K562 (cell line): ENCODE measurements at regions not wholly inside any gene's neighbourhood (a gene's known extent, or its start where the extent isn't known, plus 50 kb on each side); places are given as distances from the start of the nearest gene placed in this dataset.

ENCODE experiments used
- ATAC-seq: fragments of 200-7000 bp; cut with Tn5 transposase; 3 replicates; pipeline ENCODE4 v1.9.1; 2020; ENCODE audit warnings: moderate library complexity
- BruUV-seq: library from RNA; stranded (reverse); fragments of 400-500 nt; replicated peaks from 2 replicates; lab custom pipeline; 2021; lab: Mats Ljungman, UMichigan
- CTCF ChIA-PET: fragments of 300-600 bp; formaldehyde crosslinking; extraction: SDS; loops from one replicate; lab custom pipeline; 2021; ENCODE audit warnings: low intra/inter-chr PET ratio; lab: Yijun Ruan, JAX
- POLR2A ChIA-PET: fragments of 300-600, 350-650 bp; sonication (Branson Sonifier 250); formaldehyde crosslinking; extraction: SDS; loops from one replicate; lab custom pipeline; 2021; ENCODE audit warnings: antibody characterized with exemption, inconsistent platforms; lab: Yijun Ruan, JAX
- DNase-seq, 4 experiments: peaks; one replicate each; pipeline versions ENCODE4 v3.0.0 to v3.0.0-alpha.2; 2011 to 2018; ENCODE audit warnings: low spot score in 3 of 4, mixed read lengths in 3 of 4; ENCODE audit errors: extremely low read depth in 1 of 4
- FAIRE-seq: peaks from 2 replicates; lab custom pipeline; 2011; peaks lifted over from hg19 to GRCh38; lab: Jason Lieb, UNC
- H2AFZ ChIP-seq: 2 replicates; pipeline ENCODE4 v1.6.0; 2011; ENCODE audit warnings: low read depth, low read length, control low read depth, inconsistent platforms
- H3K27ac ChIP-seq: fragments of 200-600 bp; 3 replicates; pipeline ENCODE4 v1.8.0; 2011; ENCODE audit warnings: low read depth, mild to moderate bottlenecking, control low read depth, inconsistent platforms, low read length, moderate library complexity, mixed read lengths; ENCODE audit errors: extremely low read depth
- H3K27me3 ChIP-seq, 2 experiments: fragments of 300-600 bp in 1 of 2; 2 replicates in 1 of 2; 3 replicates in 1 of 2; pipeline versions ENCODE4 v1.6.0 to v1.8.0; 2011; ENCODE audit warnings: inconsistent platforms in 2 of 2, low read length in 2 of 2, mild to moderate bottlenecking in 1 of 2, mixed read lengths in 1 of 2, moderate library complexity in 1 of 2; ENCODE audit not compliant: control insufficient read depth in 2 of 2, insufficient read depth in 2 of 2
- H3K36me3 ChIP-seq: fragments of 300-600 bp; 3 replicates; pipeline ENCODE4 v1.8.0; 2011; ENCODE audit warnings: mild to moderate bottlenecking, low read length, inconsistent platforms; ENCODE audit not compliant: control insufficient read depth, insufficient read depth
- H3K4me1 ChIP-seq, 2 experiments: fragments of 200-600 bp in 1 of 2; replicated peaks in 1 of 2; 2 replicates in 1 of 2; 3 replicates in 1 of 2; pipeline versions ENCODE4 v1.5.1 to v1.8.0; 2011; ENCODE audit warnings: inconsistent platforms in 2 of 2, low read length in 2 of 2, mild to moderate bottlenecking in 1 of 2, mixed read lengths in 1 of 2, moderate library complexity in 1 of 2; ENCODE audit not compliant: control insufficient read depth in 2 of 2, insufficient read depth in 2 of 2
- H3K4me2 ChIP-seq: 2 replicates; pipeline ENCODE4 v1.6.1; 2011; ENCODE audit warnings: low read length, control low read depth, inconsistent platforms, mixed read lengths; ENCODE audit not compliant: insufficient read depth
- H3K4me3 ChIP-seq: fragments of 200-600 bp; sonication (generic), shearing (Covaris generic); 2 replicates; pipeline ENCODE4 v1.5.1; 2016; ENCODE audit warnings: control low read depth, inconsistent platforms
- H3K79me2 ChIP-seq: fragments of 200-600 bp; 3 replicates; pipeline ENCODE4 v1.8.0; 2011; ENCODE audit warnings: low read length, inconsistent platforms; ENCODE audit not compliant: control insufficient read depth, insufficient read depth
- H3K9ac ChIP-seq, 2 experiments: 2 replicates each; pipeline versions ENCODE4 v1.6.0 to v1.6.1; 2011; ENCODE audit warnings: low read depth in 2 of 2, low read length in 2 of 2, control low read depth in 1 of 2, inconsistent platforms in 1 of 2, mild to moderate bottlenecking in 1 of 2, mixed read lengths in 1 of 2; ENCODE audit not compliant: insufficient read depth in 1 of 2
- H3K9me1 ChIP-seq: one replicate; pipeline ENCODE4 v1.6.0; 2011; ENCODE audit warnings: inconsistent platforms, mild to moderate bottlenecking, low read length, moderate library complexity; ENCODE audit not compliant: control insufficient read depth, insufficient read depth
- H3K9me3 ChIP-seq: replicated peaks from 2 replicates; pipeline ENCODE4 v1.5.1; 2011; ENCODE audit warnings: low read depth, low read length, inconsistent platforms; ENCODE audit not compliant: control insufficient read depth, insufficient read depth
- H4K20me1 ChIP-seq: replicated peaks from 2 replicates; pipeline ENCODE4 v1.6.1; 2011; ENCODE audit warnings: low read length, inconsistent platforms, mixed read lengths; ENCODE audit not compliant: control insufficient read depth, insufficient read depth
- CC2D1A ChIP-seq: fragments of 450-650 bp; IDR thresholded peaks from 2 replicates; pipeline ENCODE4 v1.6.1; 2017; ENCODE audit warnings: mild to moderate bottlenecking
- DPF2 ChIP-seq: fragments of 450-650 bp; IDR thresholded peaks from 2 replicates; pipeline ENCODE4 v1.6.1; 2016
- ERF ChIP-seq: fragments of 450-650 bp; formaldehyde crosslinking; IDR thresholded peaks from 2 replicates; pipeline ENCODE4 v1.4.0; 2020; ENCODE audit warnings: mild to moderate bottlenecking, mixed read lengths
- FIP1L1 ChIP-seq: fragments of 200-400 bp; formaldehyde crosslinking; IDR thresholded peaks from 2 replicates; pipeline ENCODE4 v1.6.1; 2018; ENCODE audit warnings: mild to moderate bottlenecking, low read depth, low read length; ENCODE audit not compliant: poor library complexity, severe bottlenecking
- FOSL1 ChIP-seq: fragments of 200-800 bp; sonication (Bioruptor generic); conservative IDR thresholded peaks from 2 replicates; pipeline ENCODE4 v1.6.1; 2016; ENCODE audit warnings: missing genetic modification characterization, missing compliant biosample characterization
- HMG20A ChIP-seq: fragments of 450-650 bp; formaldehyde crosslinking; conservative IDR thresholded peaks from 2 replicates; pipeline ENCODE4 v1.4.0; 2020; ENCODE audit warnings: mild to moderate bottlenecking, mixed read lengths
- HOXB6 ChIP-seq: fragments of 250-450 bp; sonication (Bioruptor Pico); IDR thresholded peaks from 2 replicates; pipeline ENCODE4 v1.5.1; 2022; ENCODE audit warnings: mild to moderate bottlenecking, borderline replicate concordance
- ILK ChIP-seq: fragments of 450-650 bp; IDR thresholded peaks from 2 replicates; pipeline ENCODE4 v1.6.1; 2016; ENCODE audit warnings: missing genetic modification characterization, low read depth, mild to moderate bottlenecking, missing compliant biosample characterization, moderate library complexity, borderline replicate concordance
- MAZ ChIP-seq, 2 experiments: fragments of 450-650 bp in 1 of 2; sonication (generic) in 1 of 2; formaldehyde crosslinking; IDR thresholded peaks in 1 of 2; conservative IDR thresholded peaks in 1 of 2; 2 replicates each; pipeline versions ENCODE4 v1.4.0 to v1.5.0; 2020; ENCODE audit warnings: mild to moderate bottlenecking in 1 of 2, missing genetic modification reagents in 1 of 2
- MCM7 ChIP-seq, 2 experiments: fragments of 450-650 bp; IDR thresholded peaks; 2 replicates each; pipeline ENCODE4 v1.6.1; 2016 to 2018
- NFATC3 ChIP-seq: fragments of 450-650 bp; IDR thresholded peaks from 2 replicates; pipeline ENCODE4 v1.6.1; 2017; ENCODE audit warnings: mild to moderate bottlenecking
- NFIC ChIP-seq: fragments of 450-650 bp; IDR thresholded peaks from 2 replicates; pipeline ENCODE4 v1.6.1; 2017; ENCODE audit warnings: mild to moderate bottlenecking, inconsistent platforms
- SAP30 ChIP-seq: fragments of 200-600 bp; sonication (generic); IDR thresholded peaks from 2 replicates; pipeline ENCODE4 v1.6.1; 2012; ENCODE audit warnings: borderline replicate concordance, low read depth, mild to moderate bottlenecking, moderate library complexity, low read length, control low read depth, inconsistent platforms; ENCODE audit not compliant: insufficient read depth, poor library complexity, severe bottlenecking
- TAF1 ChIP-seq: IDR thresholded peaks from 2 replicates; pipeline ENCODE4 v1.6.1; 2011; ENCODE audit warnings: mild to moderate bottlenecking, low read length, moderate library complexity; ENCODE audit not compliant: insufficient read depth, control insufficient read depth, severe bottlenecking; ENCODE audit errors: extremely low read depth
- ZNF584 ChIP-seq: fragments of 200-800 bp; sonication (Bioruptor generic); IDR thresholded peaks from 2 replicates; pipeline ENCODE4 v1.6.1; 2016; ENCODE audit warnings: low read depth, mild to moderate bottlenecking, missing genetic modification characterization, missing compliant biosample characterization
- WGBS: fragments of 100-300 bp; shearing (Covaris generic); methylation state at CpG from one replicate; pipeline ENCODE4 v1.1.6; 2016; ENCODE audit warnings: low coverage, mixed read lengths; ENCODE audit not compliant: insufficient coverage; ENCODE audit errors: missing lambda C conversion rate; 5-methylcytosine and 5-hydroxymethylcytosine counted together
- in situ Hi-C: fragments of 300-500 bp; cut with MboI; formaldehyde crosslinking; loops from 4 replicates; pipeline ENCODE4 v1.15.0; 2018; ENCODE audit warnings: inconsistent platforms, mixed read lengths
- intact Hi-C: fragments of 100-400 bp; cut with micrococcal nuclease; formaldehyde crosslinking; loops from 2 replicates; pipeline ENCODE4 v1.14.2; 2022
- TF ChIP-seq, protein P1 (sequence below): IDR thresholded peaks from 2 replicates; pipeline ENCODE4 v1.6.1; 2014; ENCODE audit warnings: antibody characterized with exemption
- TF ChIP-seq, protein P2 (sequence below): fragments of 250-450 bp; sonication (Bioruptor Pico); IDR thresholded peaks from 2 replicates; pipeline ENCODE4 v1.8.0; 2021; ENCODE audit warnings: moderate library complexity, mild to moderate bottlenecking, inconsistent platforms
- TF ChIP-seq, protein P3 (sequence below): sonication (generic); formaldehyde crosslinking; IDR thresholded peaks from 2 replicates; pipeline ENCODE4 v1.8.0; 2022; ENCODE audit warnings: mild to moderate bottlenecking, missing genetic modification reagents, borderline replicate concordance

DNA sequence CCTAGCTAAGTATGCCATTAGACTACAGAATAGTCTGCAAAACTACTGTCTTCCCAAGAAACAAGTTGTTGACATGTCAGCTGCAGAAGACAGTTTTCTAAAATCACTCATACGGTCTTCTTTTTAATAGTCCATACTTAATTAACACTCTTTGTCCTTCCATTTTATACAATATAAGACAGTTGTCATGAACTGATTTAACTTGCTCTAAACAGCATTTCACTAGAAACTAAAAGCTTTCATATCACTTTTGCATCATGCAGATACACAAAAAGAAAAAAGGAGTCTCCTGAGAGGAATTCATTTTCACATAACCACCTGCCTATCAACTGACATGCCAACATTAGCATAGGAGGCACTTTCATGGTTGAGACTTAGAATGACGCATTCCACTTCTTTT, 1159.6 kb upstream of the CHAC2 start:
- Histone ChIP-seq H3K27me3 (no peaks in the 10 kb centered on the region), H3K9ac (no peak overlapping the region), H3K9me3 (no peaks in the 10 kb centered on the region), H2AFZ (no peak overlapping the region), H3K27ac (no peak overlapping the region), H3K36me3 (no peaks in the 10 kb centered on the region), H3K4me1 (no peaks in the 10 kb centered on the region), H3K79me2 (no peaks in the 10 kb centered on the region), H4K20me1 (no peaks in the 10 kb centered on the region), H3K4me2 (no peak overlapping the region), H3K9me1 (no peaks in the 10 kb centered on the region), H3K4me3 (no peak overlapping the region)
- BruUV-seq: no TSS peak
- ATAC-seq (no peak), FAIRE-seq (no peak), DNase-seq (no peak)
- ChIA-PET CTCF (no interaction called here), POLR2A (no interaction called here)
- 9% methylated on average over 2 of the region's 2 CpGs for WGBS
- in situ Hi-C loops: no loop called here
- intact Hi-C loops: no loop called here
- TF ChIP-seq HMG20A (CRISPR knock-in tag) (no peak), MAZ (CRISPR knock-in tag; conservative IDR thresholded peaks at IDR 0.05 in 1 of 2, IDR thresholded peaks at IDR 0.05 in 1 of 2) (no peak), DPF2 (no peak), ZNF584 (CRISPR knock-in tag) (no peak), SAP30 (no peak), MCM7 (IDR thresholded peaks at IDR 0.05) (no peak), CC2D1A (no peak), NFIC (no peak), FIP1L1 (no peak), ILK (tag) (no peak), ERF (CRISPR knock-in tag) (no peak), HOXB6 (CRISPR knock-in tag) (no peak), TAF1 (no peak), NFATC3 (no peak), FOSL1 (no peak)
- TF ChIP-seq, protein P1, sequence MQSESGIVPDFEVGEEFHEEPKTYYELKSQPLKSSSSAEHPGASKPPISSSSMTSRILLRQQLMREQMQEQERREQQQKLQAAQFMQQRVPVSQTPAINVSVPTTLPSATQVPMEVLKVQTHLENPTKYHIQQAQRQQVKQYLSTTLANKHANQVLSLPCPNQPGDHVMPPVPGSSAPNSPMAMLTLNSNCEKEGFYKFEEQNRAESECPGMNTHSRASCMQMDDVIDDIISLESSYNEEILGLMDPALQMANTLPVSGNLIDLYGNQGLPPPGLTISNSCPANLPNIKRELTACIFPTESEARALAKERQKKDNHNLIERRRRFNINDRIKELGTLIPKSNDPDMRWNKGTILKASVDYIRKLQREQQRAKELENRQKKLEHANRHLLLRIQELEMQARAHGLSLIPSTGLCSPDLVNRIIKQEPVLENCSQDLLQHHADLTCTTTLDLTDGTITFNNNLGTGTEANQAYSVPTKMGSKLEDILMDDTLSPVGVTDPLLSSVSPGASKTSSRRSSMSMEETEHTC: no peak
- TF ChIP-seq, protein P2, sequence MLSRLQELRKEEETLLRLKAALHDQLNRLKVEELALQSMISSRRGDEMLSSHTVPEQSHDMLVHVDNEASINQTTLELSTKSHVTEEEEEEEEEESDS: no peak
- TF ChIP-seq, protein P3, sequence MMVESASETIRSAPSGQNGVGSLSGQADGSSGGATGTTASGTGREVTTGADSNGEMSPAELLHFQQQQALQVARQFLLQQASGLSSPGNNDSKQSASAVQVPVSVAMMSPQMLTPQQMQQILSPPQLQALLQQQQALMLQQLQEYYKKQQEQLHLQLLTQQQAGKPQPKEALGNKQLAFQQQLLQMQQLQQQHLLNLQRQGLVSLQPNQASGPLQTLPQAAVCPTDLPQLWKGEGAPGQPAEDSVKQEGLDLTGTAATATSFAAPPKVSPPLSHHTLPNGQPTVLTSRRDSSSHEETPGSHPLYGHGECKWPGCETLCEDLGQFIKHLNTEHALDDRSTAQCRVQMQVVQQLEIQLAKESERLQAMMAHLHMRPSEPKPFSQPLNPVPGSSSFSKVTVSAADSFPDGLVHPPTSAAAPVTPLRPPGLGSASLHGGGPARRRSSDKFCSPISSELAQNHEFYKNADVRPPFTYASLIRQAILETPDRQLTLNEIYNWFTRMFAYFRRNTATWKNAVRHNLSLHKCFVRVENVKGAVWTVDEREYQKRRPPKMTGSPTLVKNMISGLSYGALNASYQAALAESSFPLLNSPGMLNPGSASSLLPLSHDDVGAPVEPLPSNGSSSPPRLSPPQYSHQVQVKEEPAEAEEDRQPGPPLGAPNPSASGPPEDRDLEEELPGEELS (CRISPR knock-in tag): no peak
